ENCODE measurements at regions not wholly inside any gene's neighbourhood (a gene's known extent, or its start where the extent isn't known, plus 50 kb on each side); places are given as distances from the start of the nearest gene placed in this dataset.

- H3K27ac ChIP-seq, result no peak overlapping the region
- H3K4me3 ChIP-seq, result no peak overlapping the region
- H3K9me3 ChIP-seq, result no peaks in the 10 kb centered on the region
- intact Hi-C loops (cut with DNase I; ENCODE audit: low total_unique reads), result no loop called here
- no peaks in the 10 kb centered on the region for H3K27me3 ChIP-seq
- H3K4me1 ChIP-seq, result no peaks in the 10 kb centered on the region
- H3K36me3 ChIP-seq (ENCODE audit: low read depth, missing control alignments), result no peaks in the 10 kb centered on the region
- TF ChIP-seq CTCF (IDR thresholded peaks at IDR 0.05) (no peak), POLR2A (IDR thresholded peaks at IDR 0.05) (no peak)
- 77 to 93% methylated on average over 1 of the region's 1 CpG for WGBS, 2 donors
- no peak for DNase-seq
These were observed 274.4 kb upstream of the CLINT1 start for GRCh38 chr5:158133369-158133768.

GRCh38 chr5:158127536-158127935 lies 268.6 kb upstream of the CLINT1 start:
- H3K27me3 ChIP-seq, result no peaks in the 10 kb centered on the region
- 50 to 65% methylated on average over 3 of the region's 3 CpGs for WGBS, 2 donors

DNA sequence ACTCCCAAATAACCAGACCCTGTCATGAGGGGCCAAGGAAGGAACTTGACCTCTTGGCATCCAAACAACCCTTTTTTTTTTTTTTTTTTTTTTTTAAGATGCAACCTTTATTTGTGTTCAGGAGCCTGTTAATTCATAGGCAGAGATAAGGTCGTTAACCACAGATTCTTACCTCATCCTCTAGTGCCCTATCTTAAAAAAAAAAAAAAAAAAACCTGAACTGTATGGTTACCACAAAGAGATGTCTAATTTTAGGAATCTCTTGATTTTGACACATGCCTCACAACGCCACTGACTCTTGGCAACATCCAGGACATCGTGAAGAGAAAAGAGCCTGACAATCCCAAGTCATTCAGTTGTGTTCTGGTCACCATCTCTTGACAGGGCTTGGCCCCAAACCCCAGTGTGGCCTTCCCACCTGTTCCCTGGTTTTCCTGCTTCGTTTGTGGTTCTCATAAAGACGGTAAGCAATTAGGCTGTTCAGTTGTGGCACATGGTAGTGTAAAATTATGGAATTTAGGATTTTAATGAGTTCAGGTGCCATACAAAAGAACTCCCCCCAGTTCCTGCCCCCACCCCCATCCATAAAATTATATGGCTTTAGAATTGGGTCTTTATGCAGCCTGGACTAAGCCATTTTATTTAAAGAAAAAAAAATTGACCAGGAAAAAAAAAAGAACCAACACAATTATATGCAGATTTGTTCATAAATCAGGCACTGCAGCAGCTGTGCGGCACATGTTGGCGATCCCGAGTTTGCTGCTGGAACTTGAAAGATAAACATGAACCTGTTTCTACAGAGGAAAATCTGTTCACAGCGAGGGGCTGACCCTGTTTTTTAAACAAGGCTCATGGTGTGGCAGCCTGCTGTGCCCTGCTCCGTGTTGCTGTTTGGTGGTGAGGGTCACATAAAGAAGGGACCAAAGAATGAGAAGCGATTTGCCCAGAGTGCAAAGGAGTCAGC lies 267.8 kb upstream of the CLINT1 start:
- Histone ChIP-seq H3K36me3 (ENCODE audit: low read depth, missing control alignments) (no peaks in the 10 kb centered on the region), H3K4me1 (peaks cover 5% of the 10 kb centered on the region), H3K27me3 (no peaks in the 10 kb centered on the region), H3K27ac (no peak overlapping the region), H3K4me3 (no peak overlapping the region), H3K9me3 (no peaks in the 10 kb centered on the region)
- intact Hi-C loops (cut with DNase I; ENCODE audit: low total_unique reads), result no loop called here
- TF ChIP-seq POLR2A (IDR thresholded peaks at IDR 0.05), result no peak
- TF ChIP-seq CTCF (IDR thresholded peaks at IDR 0.05), result no peak
- DNase-seq, result no peak
- WGBS, 2 donors, result 53 to 63% methylated on average over 11 of the region's 11 CpGs

More at GRCh38 chr5:158127536-158127935, 268.6 kb upstream of the CLINT1 start:
- no peaks in the 10 kb centered on the region for H3K36me3 ChIP-seq (ENCODE audit: low read depth, missing control alignments)
- no peak for DNase-seq
- no peak overlapping the region for H3K4me3 ChIP-seq
- no peaks in the 10 kb centered on the region for H3K9me3 ChIP-seq
- TF ChIP-seq CTCF (IDR thresholded peaks at IDR 0.05) (no peak), POLR2A (IDR thresholded peaks at IDR 0.05) (no peak)
- no peak overlapping the region for H3K27ac ChIP-seq
- H3K4me1 ChIP-seq, result peaks cover 5% of the 10 kb centered on the region
- intact Hi-C loops (cut with DNase I; ENCODE audit: low total_unique reads), result no loop called here

DNA sequence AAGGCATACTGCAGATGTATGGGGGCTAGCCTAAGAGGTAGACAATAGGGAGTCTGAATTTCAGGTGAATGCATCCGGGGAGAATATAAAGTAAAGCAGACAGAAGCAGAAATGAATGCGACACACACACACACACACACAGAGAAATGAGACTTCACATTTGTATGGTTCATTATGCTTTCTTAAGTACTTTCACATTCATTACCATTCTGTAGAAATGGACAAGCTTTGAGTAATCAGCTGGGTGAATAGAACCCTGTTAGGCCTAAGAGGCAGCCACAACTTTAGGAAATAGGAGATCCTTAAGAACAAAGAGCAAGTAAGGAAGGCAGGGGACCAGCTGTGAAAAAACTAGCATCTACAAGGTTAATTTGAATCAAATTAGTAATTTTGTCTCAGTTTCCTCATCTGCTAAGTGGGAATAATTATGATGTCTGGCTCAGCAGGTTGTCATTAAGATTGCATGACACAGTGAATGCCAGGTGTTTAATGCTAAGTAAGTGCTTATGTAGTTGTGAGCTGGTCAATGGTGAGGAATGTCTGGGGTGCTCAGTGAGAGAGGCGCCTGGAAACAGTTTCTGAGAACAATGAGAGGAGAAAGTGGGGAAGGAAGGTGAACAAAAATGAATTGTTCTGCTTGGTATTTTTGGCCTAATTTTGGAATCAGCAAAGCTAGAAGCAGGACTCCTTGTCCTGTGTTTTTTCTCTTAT lies 265.8 kb upstream of the CLINT1 start:
- no peaks in the 10 kb centered on the region for H3K9me3 ChIP-seq
- no peaks in the 10 kb centered on the region for H3K27me3 ChIP-seq
- 87 to 90% methylated on average over 3 of the region's 3 CpGs for WGBS, 2 donors
- no peaks in the 10 kb centered on the region for H3K36me3 ChIP-seq (ENCODE audit: low read depth, missing control alignments)
- H3K27ac ChIP-seq, result peak overlapping the region in 1 of 2 donors; percentile 60
- no peak overlapping the region for H3K4me3 ChIP-seq
- intact Hi-C loops (cut with DNase I; ENCODE audit: low total_unique reads), result no loop called here
- TF ChIP-seq CTCF (IDR thresholded peaks at IDR 0.05) (no peak), POLR2A (IDR thresholded peaks at IDR 0.05) (no peak)
- no peak for DNase-seq
- peaks cover 5% of the 10 kb centered on the region for H3K4me1 ChIP-seq
